Dedifferentiated amniotic fluid mesenchymal stem cell (primary cell): ENCODE measurements at regions not wholly inside any gene's neighbourhood (a gene's known extent, or its start where the extent isn't known, plus 50 kb on each side); places are given as distances from the start of the nearest gene placed in this dataset.

Experiments
- DNase-seq: peaks from one replicate; pipeline ENCODE4 v3.0.0-alpha.2; 2016; ENCODE audit errors: extremely low spot score

DNA sequence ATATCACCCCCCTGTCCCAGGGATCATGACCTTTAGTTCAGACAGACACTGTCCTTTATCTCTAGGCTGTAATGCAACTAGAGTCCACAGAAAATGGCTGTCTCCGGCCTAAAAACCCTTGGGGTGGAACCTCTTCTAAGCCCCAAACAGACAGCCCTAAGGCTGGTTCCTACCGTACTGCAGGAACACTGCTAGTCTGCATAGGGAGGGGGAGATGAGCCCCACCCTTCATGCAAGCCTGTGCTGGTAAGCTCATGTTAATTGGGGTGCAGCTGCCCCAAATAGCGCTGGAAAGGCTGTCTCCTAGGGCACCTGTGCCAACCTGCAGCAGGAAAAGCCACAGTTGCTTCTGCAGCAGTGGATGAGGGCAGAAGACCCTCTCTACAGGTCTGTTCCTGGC, 252.1 kb upstream of the MDFIC2 start:
- no peak for DNase-seq

DNA sequence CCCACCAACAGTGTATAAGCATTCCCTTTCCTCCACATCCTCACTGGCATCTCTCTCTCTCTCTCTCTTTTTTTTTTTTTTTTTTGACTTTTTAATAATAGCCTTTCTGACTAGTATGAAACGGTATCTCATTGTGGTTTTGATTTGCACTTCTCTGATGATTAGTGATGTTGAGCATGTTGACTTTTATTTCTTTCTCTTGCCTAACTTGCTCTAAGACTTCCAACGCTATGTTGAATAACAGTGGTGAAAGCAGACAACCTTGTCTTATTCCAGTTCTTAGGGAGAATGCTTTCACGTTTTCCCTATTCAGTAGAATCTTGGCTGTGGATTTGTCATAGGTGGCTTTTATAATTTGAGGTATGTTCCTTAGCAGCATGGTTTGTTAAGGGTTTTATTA, 249.4 kb upstream of the MDFIC2 start:
- no peak for DNase-seq

DNA sequence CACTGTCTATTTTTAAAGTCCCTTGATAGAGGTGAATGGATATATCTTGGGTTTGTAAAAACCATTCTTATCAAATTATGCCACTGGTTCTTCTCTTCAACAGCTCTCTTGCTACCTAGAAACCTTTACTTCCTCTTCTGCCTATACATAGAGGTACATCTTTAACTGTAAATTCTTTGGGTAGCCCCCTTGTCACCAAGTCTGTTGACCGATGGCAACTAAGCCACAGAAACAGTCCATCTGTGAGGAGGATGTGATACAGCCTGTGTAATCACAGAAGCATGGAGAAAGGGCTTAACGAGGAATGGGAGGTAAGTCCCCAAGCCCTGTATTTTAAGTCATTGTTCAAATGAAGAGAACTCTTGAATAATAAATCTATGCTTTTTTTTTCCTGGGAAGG, 246.5 kb upstream of the MDFIC2 start:
- no peak for DNase-seq

DNA sequence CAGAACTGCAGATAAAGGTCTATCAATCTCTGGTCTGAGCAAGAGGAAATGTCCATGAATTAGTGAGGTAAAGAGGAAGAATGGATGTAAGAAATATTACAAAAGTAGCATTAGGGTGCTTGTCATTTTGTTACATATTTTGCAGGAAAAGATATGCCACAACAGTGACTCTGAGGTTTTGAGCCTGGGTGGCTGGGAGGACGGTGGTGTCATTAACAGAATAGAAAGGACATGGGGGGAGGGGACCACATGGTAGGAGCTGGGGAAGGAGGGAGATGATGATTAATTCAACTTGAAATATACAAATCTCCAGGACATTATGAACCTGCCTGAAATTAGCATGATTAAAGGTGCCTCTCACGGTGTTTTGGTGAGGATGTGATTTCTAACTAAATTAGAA, 245.5 kb upstream of the MDFIC2 start:
- no peak for DNase-seq

DNA sequence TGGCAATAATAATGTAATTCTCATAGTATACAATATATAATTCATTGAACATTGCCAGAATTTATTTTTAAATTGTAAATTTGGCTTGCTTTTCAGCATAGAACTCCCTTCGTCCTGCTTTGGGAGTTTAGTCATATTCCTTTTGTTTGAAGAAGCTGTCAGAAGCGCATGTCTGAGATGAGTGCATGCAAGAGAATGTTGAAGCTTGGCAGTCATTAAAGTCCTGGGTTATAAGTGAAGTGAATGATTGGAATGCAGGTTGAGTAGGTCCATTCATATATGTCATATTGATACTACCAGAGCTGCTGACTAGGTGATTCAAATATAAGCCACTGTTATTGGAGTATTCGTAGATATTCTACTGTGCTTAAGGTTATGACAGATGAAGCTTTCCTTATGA, 243.6 kb upstream of the MDFIC2 start:
- no peak for DNase-seq

DNA sequence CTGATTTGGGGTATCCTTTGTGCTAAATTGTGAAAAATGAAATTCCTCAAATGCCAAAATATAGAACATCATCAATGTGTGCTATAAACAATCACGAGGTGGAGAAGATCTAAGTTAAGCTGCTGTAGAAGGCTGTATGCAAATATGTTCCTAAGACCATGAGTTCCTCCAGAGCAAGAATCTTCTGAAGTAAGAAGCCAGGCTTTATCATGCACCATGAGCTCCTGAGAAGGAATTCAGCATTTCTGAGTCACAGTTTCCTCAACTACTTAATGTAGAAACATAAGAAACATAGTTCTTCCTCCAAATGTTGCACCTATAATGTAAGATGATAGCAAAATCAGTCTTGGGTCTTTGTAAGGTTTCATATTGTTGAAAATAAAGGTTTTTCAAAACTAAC, 241.7 kb upstream of the MDFIC2 start:
- no peak for DNase-seq

DNA sequence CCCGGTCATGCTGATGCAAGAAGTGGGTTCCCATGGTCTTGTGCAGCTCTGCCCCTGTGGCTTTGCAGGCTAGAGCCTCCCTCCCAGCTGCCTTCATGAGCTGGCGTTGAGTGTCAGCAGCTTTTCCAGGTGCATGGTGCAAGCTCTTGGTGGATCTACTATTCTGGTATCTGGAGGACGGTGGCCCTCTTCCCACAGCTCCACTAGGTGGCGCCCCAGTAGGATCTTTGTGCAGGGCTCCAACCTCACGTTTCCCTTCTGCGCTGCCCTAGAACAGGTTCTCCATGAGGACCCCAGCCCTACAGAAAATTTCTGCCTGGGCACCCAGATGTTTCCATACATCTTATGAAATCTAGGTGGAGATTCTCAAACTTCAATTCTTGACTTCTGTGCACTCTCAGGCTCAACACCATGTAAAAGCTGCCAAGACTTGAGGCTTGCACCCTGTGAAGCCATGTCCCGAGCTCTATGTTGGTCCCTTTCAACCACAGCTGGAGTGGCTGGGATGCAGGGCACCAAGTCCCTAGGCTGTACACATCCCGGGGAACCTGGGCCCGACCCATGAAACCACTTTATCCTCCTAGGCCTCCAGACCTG, 238.4 kb upstream of the MDFIC2 start:
- no peak for DNase-seq

DNA sequence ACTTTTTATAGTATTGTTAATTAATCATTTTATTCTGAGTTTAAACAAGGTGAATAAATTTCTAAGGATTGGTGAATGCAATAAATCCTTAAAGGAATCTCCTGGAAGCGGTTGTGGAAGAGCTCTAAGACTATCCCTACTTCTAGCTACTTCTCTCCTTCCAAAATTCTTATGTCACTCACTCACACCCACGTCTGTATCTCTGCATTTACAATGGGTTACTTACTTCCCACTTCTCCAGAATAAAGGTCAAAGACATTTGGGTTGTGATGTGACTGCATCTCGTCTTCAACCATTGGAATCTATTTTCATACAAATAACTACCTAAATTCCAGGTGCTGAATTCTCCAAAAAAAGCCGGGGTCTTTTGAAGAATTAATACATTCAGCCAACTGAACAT, 234.2 kb upstream of the MDFIC2 start:
- no peak for DNase-seq

DNA sequence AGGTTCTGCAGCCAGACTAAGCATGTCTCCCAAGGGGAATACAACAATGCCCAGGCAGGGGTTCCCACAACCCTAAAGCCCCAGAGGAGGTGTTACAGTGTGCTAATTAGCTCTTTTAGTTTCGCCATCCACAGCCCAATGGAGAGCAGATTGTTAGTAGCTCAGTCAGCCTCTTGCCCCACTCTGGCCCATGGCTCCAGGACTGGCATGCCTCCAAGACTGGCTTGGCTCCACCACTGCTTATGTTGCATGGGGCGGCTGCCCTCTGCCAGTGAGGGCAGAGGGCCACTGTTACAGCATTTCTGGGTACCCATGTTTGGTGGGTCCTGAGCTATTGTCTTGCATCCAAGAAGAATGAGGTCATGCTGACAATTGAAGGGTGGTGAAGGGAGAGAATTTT, 231.1 kb upstream of the MDFIC2 start:
- DNase-seq: no peak

DNA sequence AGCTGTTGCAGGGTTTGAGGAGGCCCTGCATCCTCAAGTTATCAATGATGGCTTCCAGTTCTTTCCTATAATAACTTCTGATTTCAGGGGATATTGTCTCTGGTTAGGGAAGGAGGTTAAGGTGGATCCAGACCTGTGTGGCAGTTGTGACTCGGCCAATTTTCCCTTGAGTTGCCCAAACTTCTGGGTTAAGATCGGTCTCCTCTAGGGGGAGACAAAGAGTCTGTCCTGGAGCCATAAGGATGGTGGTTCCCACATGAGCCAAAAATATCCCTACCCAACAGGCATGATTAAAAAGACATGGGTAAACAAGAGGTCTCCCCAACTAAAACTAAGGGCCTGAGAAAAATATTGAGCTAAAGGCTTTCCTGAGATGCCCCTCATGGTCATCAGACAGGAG, 227.5 kb upstream of the MDFIC2 start:
- no peak for DNase-seq

DNA sequence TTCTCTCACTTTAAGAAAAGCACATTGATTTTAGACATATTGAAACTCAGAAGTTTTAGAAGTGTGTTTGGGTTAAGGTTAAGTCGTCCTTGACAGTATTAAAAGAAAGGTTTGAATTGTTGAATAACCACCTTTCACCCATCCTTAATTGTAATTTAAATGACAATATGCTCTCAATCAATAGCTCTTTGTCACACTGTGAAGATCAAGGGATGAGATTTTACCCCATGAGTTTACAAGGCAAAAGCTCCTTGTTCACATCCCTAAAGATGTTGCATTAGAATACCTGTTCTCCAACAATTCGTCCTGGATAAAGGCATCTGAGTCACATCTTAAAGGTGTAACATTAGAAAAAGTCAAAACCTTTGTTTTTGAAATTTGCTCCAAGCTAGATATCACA, 220.4 kb upstream of the MDFIC2 start:
- DNase-seq: no peak

DNA sequence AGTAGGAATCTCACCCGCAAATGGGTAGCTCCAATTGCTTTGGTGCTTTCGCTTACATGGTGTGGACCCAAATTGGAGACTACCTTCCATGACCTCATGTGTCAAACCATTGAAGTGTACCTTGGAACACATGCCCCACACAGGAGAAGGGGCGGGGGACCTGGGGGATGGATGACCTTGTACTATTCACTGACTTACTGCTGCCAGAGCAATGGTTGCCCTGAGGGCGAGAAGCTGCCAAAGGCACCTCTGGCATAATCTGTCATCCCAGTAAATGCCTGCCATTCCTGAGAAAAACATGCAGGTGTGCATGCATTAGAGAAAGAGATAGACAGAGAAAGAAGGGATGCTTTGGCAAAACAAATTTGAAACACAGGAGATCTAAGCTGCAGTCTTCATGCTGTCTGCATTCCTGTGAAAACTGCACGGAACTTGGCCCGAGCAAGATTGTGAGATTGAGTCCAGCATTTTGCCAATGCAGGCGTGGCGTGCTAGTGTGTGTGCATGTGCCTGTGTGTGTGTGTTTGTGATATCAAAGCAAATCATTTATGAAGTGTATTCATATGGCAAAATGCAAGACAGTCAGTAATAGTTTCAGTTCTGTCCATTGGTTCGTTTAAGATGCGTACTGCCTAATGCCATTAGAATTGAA, 219.5 kb upstream of the MDFIC2 start:
- DNase-seq: no peak

DNA sequence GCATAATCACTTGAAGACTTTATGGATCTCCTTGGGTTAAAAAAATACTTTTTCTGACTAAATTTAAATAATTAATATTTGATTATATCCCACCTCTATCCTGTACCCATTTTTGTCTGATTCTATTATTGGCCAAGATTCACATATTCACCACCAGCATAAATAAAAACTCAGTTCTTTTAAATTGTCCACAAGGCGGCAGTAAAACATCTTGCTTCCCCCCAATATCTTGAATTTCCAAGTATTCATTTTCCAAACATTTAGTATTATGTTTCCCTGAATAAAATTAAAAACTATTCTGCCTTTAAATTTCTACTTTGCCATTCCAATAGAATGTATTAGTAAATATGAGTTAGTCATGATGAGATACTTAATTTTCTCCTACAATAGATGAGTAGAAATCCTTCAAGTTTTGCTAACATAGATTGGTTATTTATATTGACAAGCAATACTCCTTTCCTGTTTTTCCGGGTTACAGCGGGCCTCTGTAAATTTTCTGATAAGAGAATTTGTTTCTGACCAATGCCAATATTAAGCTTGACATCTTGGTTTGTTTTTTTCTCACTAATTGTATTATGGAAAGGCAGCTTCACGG, 218.7 kb upstream of the MDFIC2 start:
- no peak for DNase-seq

DNA sequence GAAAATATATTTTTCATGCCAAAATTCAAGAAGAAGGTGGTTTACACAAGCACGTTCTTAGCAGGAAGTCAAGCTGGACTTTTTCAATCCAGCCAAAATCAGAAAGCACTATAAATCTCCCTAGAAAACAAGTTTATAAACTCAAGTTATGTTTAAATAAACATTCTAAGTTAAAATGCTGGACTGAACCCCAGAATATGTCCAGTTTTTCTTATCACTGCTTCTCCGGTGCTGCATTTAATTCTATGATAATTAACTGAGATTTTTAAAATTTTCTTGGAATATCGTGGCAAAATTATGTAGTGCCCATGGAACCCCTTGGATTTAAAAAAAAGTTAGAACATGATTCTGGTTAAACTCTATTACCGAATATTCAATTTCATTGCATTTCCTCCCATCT, 218.2 kb upstream of the MDFIC2 start:
- no peak for DNase-seq

DNA sequence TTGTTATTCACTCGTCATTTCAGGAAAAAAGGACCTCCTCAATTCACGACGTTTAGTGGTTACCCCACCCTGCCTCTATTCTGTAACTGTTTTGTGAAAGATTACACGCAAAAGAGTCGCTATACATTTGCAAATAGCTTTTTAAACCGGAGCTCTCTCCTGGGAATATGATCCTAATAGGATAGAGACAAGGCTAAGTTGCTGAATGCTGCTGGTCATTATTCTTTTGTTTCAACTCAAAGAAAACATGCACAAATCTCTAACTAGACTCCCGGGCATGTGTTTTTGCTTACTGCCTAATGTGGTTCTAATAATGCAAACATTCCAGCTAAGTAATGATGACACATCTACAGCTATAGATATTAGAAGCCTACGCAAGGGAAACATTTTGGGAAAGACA, 214.6 kb upstream of the MDFIC2 start:
- no peak for DNase-seq

DNA sequence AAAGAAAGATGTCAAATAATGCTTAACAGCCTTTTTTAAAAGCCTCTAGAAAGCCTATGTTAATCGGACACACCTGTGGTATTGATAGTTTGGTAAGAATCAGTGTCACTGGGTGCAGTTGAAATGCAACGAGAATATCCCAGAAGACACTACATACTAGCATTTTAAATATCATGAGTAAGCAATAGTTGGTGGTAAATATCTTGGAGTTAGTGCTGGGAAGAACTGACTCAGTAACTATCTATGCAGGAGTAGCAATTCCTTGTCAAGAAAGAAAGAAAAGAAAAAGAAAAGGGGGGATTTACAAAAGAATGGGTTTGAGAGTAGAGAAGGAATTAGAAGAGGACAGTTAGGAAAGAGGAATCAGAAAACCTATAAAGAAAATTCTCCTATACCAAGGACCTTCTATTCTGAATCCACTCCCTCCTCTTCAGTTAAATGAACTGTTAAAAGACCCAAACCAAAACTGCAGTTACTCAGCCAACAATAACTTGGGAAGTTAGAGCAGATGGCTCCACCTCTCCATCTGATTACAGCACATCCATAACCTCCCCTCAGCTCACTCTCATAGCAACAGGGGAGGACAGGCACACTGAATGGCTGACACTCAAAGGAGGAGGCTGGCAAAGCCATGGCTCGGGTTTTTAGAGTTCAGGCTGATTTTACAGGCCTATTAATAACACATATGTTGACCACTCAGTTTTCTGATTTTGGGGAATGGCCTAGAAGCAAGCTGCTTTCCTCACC, 207.6 kb upstream of the MDFIC2 start:
- DNase-seq: no peak

DNA sequence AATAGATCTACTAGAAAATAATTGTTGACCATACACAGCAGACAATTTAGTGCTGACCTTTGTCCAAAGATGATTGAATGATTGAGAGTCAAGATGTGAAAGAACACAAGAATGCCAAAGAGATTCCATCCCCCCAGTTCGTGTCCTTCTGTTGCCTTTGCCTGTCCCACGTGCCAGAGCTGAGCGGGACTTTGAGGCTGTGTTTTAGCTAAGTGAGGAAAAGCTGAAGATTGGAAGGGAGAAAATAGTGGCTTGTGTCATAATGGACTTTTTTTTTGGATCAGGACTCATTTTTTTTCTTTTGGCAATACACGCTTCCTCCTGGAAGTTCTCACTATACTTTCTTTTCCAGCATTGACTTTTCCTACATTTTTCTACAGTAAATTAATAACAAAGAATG, 206.6 kb upstream of the MDFIC2 start:
- no peak for DNase-seq

DNA sequence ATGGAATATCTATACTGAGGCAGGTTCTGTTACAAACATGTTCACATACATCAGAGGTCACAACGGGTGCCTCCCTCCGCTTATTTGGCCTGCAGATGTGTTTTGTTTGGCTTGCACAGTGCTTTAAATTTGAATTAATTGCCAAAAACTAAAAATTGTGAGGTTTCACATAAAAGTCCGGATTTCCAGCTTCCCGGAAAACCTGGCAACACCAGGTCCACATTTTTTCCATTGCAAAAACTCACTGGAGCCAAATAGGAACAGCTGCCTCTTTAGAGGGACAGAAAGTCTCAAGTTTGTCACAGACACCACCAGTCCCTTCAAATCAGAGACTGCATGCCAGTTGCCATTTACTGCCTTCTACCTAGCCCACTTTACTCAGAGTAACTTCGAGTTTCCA, 205.9 kb upstream of the MDFIC2 start:
- DNase-seq: no peak

DNA sequence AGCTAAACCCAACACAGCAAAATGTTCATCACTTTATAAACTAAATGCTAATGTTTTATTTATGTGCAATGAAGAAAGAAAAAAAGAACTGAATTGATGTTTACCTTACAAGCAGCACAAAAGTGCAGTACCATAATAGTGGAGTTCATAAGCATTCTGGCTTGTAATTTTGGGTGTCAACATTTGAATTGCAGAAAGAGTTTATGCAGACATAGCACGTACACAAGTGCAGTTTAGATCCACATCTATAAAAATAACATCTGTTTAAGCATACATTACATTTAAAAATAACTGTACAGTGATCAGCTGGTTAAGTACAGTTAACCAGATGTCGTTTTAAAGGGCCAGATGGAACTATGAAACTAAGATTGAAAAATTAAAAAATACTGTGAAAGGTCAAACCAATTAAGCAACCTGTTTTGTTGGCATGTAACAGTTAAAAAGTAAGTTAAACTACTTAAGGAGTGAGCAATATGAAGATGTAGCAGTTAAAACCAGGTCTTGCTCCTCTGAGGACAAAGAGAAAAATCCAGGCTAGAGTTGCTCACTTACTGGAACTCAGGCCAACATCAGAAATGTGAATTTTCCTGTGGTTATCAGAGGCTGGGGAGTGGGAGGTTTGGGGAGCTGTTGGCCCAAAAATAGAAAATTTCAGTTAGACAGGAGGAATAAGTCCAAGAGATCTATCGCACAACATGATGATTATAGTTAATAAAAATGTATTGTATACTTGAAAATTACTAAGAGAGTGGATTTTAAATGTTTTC, 204.9 kb upstream of the MDFIC2 start:
- no peak for DNase-seq

DNA sequence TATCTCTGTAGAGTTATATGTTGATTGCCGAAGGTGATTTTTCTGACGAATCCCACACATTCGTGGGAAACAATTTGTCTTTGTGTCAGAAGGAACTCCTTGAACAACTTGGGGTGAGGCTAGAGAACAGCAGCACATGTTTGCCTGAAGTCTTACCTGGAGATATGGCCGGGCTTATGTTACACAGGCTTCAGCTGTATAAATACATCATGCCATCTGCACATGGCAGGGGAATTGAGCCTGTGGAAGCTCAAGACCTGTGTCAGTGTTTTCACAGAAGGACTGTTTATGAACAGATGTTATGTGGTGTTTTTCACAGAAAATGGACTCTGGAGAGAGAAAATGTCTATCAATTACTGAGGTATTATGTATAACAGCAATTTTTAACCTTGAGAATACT, 203.6 kb upstream of the MDFIC2 start:
- no peak for DNase-seq

DNA sequence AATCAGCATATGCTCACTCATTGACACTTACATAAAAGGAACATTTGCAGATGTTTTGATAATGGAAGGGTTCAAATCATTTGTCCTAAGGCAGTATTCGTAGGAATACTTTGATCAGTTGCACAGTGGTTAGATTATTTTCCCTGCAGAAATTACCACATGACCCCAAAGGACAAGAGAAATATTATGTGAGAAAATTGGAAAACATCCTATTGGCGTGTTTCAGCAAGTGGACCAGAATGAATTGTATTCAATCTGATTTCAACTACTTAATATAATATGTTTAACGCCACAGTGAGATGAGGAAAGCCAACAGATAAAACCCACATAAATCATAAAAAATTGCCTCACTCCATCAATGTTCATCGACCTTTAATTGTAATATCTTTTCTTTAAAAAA, 195.0 kb upstream of the MDFIC2 start:
- DNase-seq: no peak

DNA sequence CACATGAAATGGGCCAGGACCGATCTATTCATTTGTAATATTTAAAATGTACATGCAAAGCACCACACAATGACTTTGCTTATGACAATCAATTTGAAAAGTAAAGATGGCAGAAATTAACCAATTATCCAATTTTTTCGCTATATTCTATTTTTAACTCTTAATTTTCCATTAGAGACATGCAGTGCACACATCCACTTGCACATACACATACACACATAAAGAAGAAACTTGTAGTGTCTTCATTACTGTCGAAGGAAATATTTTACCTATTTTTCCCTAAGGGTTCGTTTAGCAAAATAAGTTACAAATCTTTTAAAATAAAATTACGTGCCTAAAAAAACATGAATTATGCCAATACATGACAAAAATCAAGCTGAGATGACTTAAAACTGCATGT, 194.3 kb upstream of the MDFIC2 start:
- no peak for DNase-seq
